A549 (cell line): ENCODE measurements at regions not wholly inside any gene's neighbourhood (a gene's known extent, or its start where the extent isn't known, plus 50 kb on each side); places are given as distances from the start of the nearest gene placed in this dataset.

ENCODE experiments used
- BHLHE40 ChIP-seq: IDR thresholded peaks from 2 replicates; pipeline ENCODE4 v1.6.1; 2012; ENCODE audit warnings: low read depth, low read length, inconsistent platforms
- CHD4 ChIP-seq: fragments of 200-600 bp; sonication (generic); IDR thresholded peaks from 2 replicates; pipeline ENCODE4 v1.6.1; 2016; ENCODE audit warnings: antibody characterized with exemption, mild to moderate bottlenecking, borderline replicate concordance
- CTCF ChIP-seq: fragments of >200 bp; sonication (Bioruptor Twin); formaldehyde crosslinking; IDR thresholded peaks from 3 replicates; pipeline ENCODE4 v1.5.1; 2016
- EP300 ChIP-seq, 2 experiments: fragments of >200 bp; sonication (Bioruptor Twin); formaldehyde crosslinking; IDR thresholded peaks; 2 replicates in 1 of 2; 3 replicates in 1 of 2; pipeline ENCODE4 v1.6.1; 2016 to 2017
- JUN ChIP-seq, 2 experiments: fragments of >200 bp; sonication (Bioruptor Twin); formaldehyde crosslinking; IDR thresholded peaks; 2 replicates in 1 of 2; 3 replicates in 1 of 2; pipeline ENCODE4 v1.6.1; 2016 to 2017
- PHF8 ChIP-seq: fragments of 200-600 bp; sonication (generic); IDR thresholded peaks from 2 replicates; pipeline ENCODE4 v1.6.1; 2016; ENCODE audit warnings: low read depth, mild to moderate bottlenecking, antibody characterized with exemption, moderate library complexity, borderline replicate concordance
- POLR2A ChIP-seq: IDR thresholded peaks from 2 replicates; pipeline ENCODE4 v1.6.1; 2012; ENCODE audit warnings: mild to moderate bottlenecking, low read length
- POLR2AphosphoS2 ChIP-seq: conservative IDR thresholded peaks from 2 replicates; pipeline ENCODE4 v1.6.1; 2012; ENCODE audit warnings: low read length, improper control_type of control experiment, inconsistent platforms
- RAD21 ChIP-seq, 2 experiments: fragments of >200 bp in 1 of 2; sonication (Bioruptor Twin) in 1 of 2; formaldehyde crosslinking in 1 of 2; IDR thresholded peaks in 1 of 2; conservative IDR thresholded peaks in 1 of 2; 2 replicates in 1 of 2; 3 replicates in 1 of 2; pipeline ENCODE4 v1.6.1; 2012 to 2018; ENCODE audit warnings: inconsistent platforms in 1 of 2
- REST ChIP-seq: fragments of 200-600 bp; sonication (generic); IDR thresholded peaks from 2 replicates; pipeline ENCODE4 v1.6.1; 2016; ENCODE audit warnings: antibody characterized with exemption, mild to moderate bottlenecking, moderate library complexity
- RFX5 ChIP-seq: fragments of 450-650 bp; IDR thresholded peaks from 2 replicates; pipeline ENCODE4 v1.7.1; 2014; ENCODE audit warnings: antibody characterized with exemption, mild to moderate bottlenecking, moderate library complexity
- SREBF2 ChIP-seq: fragments of 450-650 bp; IDR thresholded peaks from 2 replicates; pipeline ENCODE4 v1.6.1; 2014; ENCODE audit warnings: mild to moderate bottlenecking, moderate library complexity

GRCh38 chr20:19841740-19842139 is 83.7 kb downstream of the RIN2 start:
- TF ChIP-seq CTCF (no peak), JUN (IDR thresholded peaks at IDR 0.05) (no peak), POLR2AphosphoS2 (no peak), RAD21 (conservative IDR thresholded peaks at IDR 0.05 in 1 of 2, IDR thresholded peaks at IDR 0.05 in 1 of 2) (no peak), POLR2A (no peak), SREBF2 (no peak), PHF8 (no peak), RFX5 (no peak), REST (no peak), CHD4 (no peak), EP300 (IDR thresholded peaks at IDR 0.05) (no peak), BHLHE40 (no peak)
